ENCODE measurements at regions not wholly inside any gene's neighbourhood (a gene's known extent, or its start where the extent isn't known, plus 50 kb on each side); places are given as distances from the start of the nearest gene placed in this dataset.

DNA sequence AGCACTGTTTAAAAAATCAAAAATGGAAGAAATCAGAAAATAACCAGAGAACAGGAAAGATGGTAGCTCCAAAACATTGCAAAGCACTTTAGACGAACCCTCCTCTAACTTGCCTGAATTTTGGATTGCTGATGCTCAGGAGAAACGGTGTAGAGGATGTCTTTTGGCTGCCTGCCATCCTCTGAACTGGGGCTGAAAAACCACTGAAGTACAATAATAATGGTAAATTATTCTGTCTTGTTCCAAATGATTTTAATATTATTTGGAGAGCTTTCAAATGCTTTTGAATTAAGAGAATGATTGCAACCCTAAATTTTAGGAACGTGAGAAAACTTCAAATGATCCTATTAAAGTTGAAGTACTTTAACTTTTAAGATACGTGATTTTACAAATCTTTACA is 167.3 kb upstream of the SLC13A1 start:
- H3K27me3 ChIP-seq (ENCODE audit: insufficient read depth, insufficient read length) = no peaks in the 10 kb centered on the region
- no peak for DNase-seq (ENCODE audit: low read depth, low spot score)
- H3K4me1 ChIP-seq (ENCODE audit: insufficient read depth, insufficient read length) = no peaks in the 10 kb centered on the region
- no peak overlapping the region for H3K4me3 ChIP-seq (ENCODE audit: insufficient read length, low read depth)
- H3K9me3 ChIP-seq (ENCODE audit: insufficient read depth, low read length) = no peaks in the 10 kb centered on the region
- TF ChIP-seq ZNF274 (IDR thresholded peaks at IDR 0.05; ENCODE audit: low read depth, low read length) (no peak), SUZ12 (IDR thresholded peaks at IDR 0.05; ENCODE audit: extremely low read depth, insufficient read depth, insufficient read length) (no peak), YY1 (IDR thresholded peaks at IDR 0.05; ENCODE audit: insufficient read depth, insufficient read length) (no peak)
- H3K36me3 ChIP-seq (ENCODE audit: insufficient read depth, insufficient read length, low read length) = no peaks in the 10 kb centered on the region
- no peak overlapping the region for H3K9ac ChIP-seq (ENCODE audit: insufficient read length, low read depth)

DNA sequence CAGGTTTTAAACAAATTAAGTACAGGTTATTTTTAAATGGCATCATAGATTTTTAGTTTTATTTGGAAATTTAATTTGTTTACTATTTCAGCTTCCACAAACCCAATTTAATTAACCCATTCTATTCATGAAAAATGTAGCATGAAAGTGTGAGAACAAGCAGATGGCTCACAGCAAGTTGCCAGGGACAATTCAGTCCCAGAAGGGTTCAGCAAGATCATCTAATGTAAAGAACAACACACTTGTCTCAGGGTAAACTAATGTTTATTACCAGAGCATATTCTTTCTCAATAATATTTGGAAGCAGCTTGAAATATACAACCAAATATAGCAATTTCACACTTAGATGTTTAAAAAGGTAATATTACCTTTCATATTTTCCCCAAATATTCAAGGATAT is 166.9 kb upstream of the SLC13A1 start:
- Histone ChIP-seq H3K9me3 (ENCODE audit: insufficient read depth, low read length) (no peaks in the 10 kb centered on the region), H3K36me3 (ENCODE audit: insufficient read depth, insufficient read length, low read length) (no peaks in the 10 kb centered on the region), H3K9ac (ENCODE audit: insufficient read length, low read depth) (no peak overlapping the region), H3K27me3 (ENCODE audit: insufficient read depth, insufficient read length) (no peaks in the 10 kb centered on the region), H3K4me1 (ENCODE audit: insufficient read depth, insufficient read length) (no peaks in the 10 kb centered on the region), H3K4me3 (ENCODE audit: insufficient read length, low read depth) (no peak overlapping the region)
- DNase-seq (ENCODE audit: low read depth, low spot score) = no peak
- TF ChIP-seq YY1 (IDR thresholded peaks at IDR 0.05; ENCODE audit: insufficient read depth, insufficient read length) (no peak), ZNF274 (IDR thresholded peaks at IDR 0.05; ENCODE audit: low read depth, low read length) (no peak), SUZ12 (IDR thresholded peaks at IDR 0.05; ENCODE audit: extremely low read depth, insufficient read depth, insufficient read length) (no peak)

DNA sequence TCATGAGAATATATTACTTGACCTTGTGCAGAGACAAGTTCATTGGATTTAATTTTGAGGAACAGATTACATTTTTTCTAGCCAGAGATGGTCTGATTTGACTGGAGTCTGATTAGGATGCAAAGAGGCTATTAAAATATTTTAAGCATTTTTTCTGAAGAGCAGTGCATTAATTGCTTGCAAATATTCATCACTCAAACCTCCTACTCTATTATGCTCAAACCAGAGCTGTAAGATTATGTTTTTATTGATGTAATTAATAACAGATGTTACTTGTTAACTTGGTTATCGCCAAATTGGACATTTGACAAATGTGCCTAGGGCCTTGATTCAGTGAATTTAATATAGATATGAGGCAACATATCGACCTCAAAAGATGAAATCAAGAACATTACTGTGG is 160.9 kb upstream of the SLC13A1 start:
- no peak for DNase-seq (ENCODE audit: low read depth, low spot score)
- Histone ChIP-seq H3K4me1 (ENCODE audit: insufficient read depth, insufficient read length) (no peaks in the 10 kb centered on the region), H3K9ac (ENCODE audit: insufficient read length, low read depth) (no peak overlapping the region), H3K27me3 (ENCODE audit: insufficient read depth, insufficient read length) (no peaks in the 10 kb centered on the region), H3K9me3 (ENCODE audit: insufficient read depth, low read length) (no peaks in the 10 kb centered on the region), H3K4me3 (ENCODE audit: insufficient read length, low read depth) (no peak overlapping the region), H3K36me3 (ENCODE audit: insufficient read depth, insufficient read length, low read length) (no peaks in the 10 kb centered on the region)
- TF ChIP-seq SUZ12 (IDR thresholded peaks at IDR 0.05; ENCODE audit: extremely low read depth, insufficient read depth, insufficient read length) = no peak
- no peak for TF ChIP-seq ZNF274 (IDR thresholded peaks at IDR 0.05; ENCODE audit: low read depth, low read length)
- TF ChIP-seq YY1 (IDR thresholded peaks at IDR 0.05; ENCODE audit: insufficient read depth, insufficient read length) = no peak

DNA sequence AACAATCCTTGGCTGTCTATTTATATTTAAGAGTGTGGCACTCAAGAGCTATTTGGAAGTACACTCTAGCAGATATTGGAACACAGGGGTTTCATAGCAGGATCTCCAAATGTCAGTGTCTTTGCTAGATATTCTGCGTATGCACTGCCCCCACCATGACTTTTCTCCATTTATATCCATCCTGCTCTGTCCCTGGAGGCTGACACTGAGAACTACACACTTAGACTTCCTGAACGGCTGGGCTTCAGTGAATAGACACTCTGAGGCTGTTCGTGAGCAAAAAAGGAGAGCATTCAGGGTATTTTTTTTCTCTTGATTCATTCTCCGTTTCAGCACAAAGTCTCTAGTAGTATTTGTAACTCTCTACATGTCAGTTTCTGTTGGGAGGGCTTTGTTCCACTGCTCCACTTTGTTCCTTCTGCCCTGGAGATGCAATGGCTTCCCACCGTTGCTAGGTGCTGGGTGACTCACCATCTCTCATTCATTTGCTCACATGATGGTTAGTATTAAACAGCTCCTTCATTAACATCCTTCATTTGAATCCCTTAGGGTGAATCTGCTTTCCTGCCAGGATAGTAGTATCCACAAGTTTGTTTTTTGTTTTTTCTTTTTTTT is 155.9 kb upstream of the SLC13A1 start:
- TF ChIP-seq ZNF274 (IDR thresholded peaks at IDR 0.05; ENCODE audit: low read depth, low read length) = no peak
- TF ChIP-seq SUZ12 (IDR thresholded peaks at IDR 0.05; ENCODE audit: extremely low read depth, insufficient read depth, insufficient read length) = no peak
- no peak for TF ChIP-seq YY1 (IDR thresholded peaks at IDR 0.05; ENCODE audit: insufficient read depth, insufficient read length)
- H3K9me3 ChIP-seq (ENCODE audit: insufficient read depth, low read length) = no peaks in the 10 kb centered on the region
- H3K4me1 ChIP-seq (ENCODE audit: insufficient read depth, insufficient read length) = no peaks in the 10 kb centered on the region
- no peaks in the 10 kb centered on the region for H3K27me3 ChIP-seq (ENCODE audit: insufficient read depth, insufficient read length)
- no peak overlapping the region for H3K4me3 ChIP-seq (ENCODE audit: insufficient read length, low read depth)
- no peaks in the 10 kb centered on the region for H3K36me3 ChIP-seq (ENCODE audit: insufficient read depth, insufficient read length, low read length)
- H3K9ac ChIP-seq (ENCODE audit: insufficient read length, low read depth) = no peak overlapping the region
- peak; percentile 50 for DNase-seq (ENCODE audit: low read depth, low spot score)

DNA sequence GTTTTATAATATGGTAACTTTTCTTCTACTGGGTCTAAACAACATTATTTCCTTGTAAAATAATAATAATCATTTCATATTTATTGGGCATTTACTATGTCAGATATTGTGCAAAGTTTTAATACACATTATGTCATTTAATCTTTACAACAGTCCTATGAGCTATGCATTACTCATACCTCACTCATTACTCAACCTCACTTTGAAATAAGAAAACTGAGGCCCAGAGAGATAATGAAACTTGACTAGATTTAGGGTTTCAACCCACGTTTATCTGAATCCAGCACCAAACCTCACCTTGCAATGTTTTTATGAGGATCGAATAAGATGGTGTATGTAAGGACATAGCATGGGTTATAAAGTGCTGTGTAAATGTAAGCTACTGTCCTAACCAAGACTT is 153.2 kb upstream of the SLC13A1 start:
- H3K9ac ChIP-seq (ENCODE audit: insufficient read length, low read depth) = no peak overlapping the region
- no peaks in the 10 kb centered on the region for H3K36me3 ChIP-seq (ENCODE audit: insufficient read depth, insufficient read length, low read length)
- no peak overlapping the region for H3K4me3 ChIP-seq (ENCODE audit: insufficient read length, low read depth)
- no peak for TF ChIP-seq YY1 (IDR thresholded peaks at IDR 0.05; ENCODE audit: insufficient read depth, insufficient read length)
- TF ChIP-seq SUZ12 (IDR thresholded peaks at IDR 0.05; ENCODE audit: extremely low read depth, insufficient read depth, insufficient read length) = no peak
- no peak for TF ChIP-seq ZNF274 (IDR thresholded peaks at IDR 0.05; ENCODE audit: low read depth, low read length)
- no peaks in the 10 kb centered on the region for H3K9me3 ChIP-seq (ENCODE audit: insufficient read depth, low read length)
- H3K4me1 ChIP-seq (ENCODE audit: insufficient read depth, insufficient read length) = no peaks in the 10 kb centered on the region
- DNase-seq (ENCODE audit: low read depth, low spot score) = no peak
- no peaks in the 10 kb centered on the region for H3K27me3 ChIP-seq (ENCODE audit: insufficient read depth, insufficient read length)

DNA sequence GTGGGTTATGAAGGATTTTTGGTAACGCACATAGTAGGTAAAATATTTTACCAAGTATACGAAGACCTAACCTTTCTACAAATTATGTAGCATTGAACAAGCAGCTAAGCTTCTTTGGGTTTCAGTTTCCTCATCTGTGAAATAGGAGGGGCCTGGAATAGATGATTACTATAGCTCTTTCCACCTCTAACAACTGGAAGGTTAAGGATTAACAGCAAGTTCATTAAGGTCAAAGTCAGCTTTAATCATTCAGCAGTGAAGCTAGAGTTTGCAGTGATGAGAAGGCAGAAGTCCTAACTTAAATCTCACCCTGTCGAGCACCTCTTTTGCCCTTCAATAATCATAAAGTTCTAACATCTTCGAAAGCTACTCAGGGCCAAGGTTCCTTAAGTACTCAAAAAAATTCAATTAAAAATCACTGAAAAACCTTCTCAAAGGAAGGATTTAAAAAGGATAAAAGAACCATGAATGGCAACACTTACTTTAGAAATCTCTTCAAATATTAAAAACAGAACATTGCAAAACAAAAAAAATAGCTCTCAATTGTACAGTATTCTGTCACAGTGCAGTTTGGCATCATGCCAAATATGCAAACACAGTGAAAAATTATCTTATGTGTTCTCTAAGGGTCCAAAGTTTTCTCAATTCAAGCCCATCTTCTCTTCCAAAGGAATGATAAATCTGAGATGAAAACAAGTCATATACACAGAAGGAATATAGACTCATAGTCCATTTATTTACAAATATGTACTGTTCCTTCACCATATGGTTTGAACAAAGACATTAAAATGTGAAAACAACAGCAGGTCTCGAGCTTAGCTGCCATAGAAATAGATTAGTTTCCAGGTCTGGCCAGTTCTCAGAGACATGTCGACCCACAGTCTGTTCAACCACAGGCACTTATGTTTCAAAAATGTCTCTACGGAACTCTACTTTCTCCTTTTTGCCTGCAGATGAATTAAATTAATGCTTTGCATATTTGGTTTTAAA is 152.0 kb upstream of the SLC13A1 start:
- H3K9ac ChIP-seq (ENCODE audit: insufficient read length, low read depth) = no peak overlapping the region
- H3K4me1 ChIP-seq (ENCODE audit: insufficient read depth, insufficient read length) = no peaks in the 10 kb centered on the region
- no peak overlapping the region for H3K4me3 ChIP-seq (ENCODE audit: insufficient read length, low read depth)
- DNase-seq (ENCODE audit: low read depth, low spot score) = no peak
- H3K27me3 ChIP-seq (ENCODE audit: insufficient read depth, insufficient read length) = no peaks in the 10 kb centered on the region
- no peak for TF ChIP-seq ZNF274 (IDR thresholded peaks at IDR 0.05; ENCODE audit: low read depth, low read length)
- TF ChIP-seq SUZ12 (IDR thresholded peaks at IDR 0.05; ENCODE audit: extremely low read depth, insufficient read depth, insufficient read length) = no peak
- TF ChIP-seq YY1 (IDR thresholded peaks at IDR 0.05; ENCODE audit: insufficient read depth, insufficient read length) = no peak
- H3K9me3 ChIP-seq (ENCODE audit: insufficient read depth, low read length) = no peaks in the 10 kb centered on the region
- no peaks in the 10 kb centered on the region for H3K36me3 ChIP-seq (ENCODE audit: insufficient read depth, insufficient read length, low read length)

DNA sequence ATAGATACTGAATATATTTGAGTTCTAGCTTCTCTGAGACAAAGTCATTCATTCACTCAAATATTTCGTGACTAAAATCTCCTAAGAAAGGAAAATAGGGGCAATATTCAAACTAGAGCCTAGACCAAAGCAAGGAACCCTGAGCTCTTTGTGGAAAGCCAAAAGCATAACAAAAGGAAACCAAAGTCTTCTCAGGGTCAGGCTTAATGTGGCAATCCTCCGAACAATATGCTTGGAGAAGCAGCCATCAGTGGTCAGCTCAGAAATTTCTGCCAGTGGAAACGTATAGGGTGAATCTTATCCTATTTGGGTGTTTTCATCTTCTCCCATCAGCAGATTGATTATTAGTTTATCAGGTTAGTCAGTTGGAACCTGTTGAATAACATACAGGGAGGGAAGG is 151.3 kb upstream of the SLC13A1 start:
- no peak overlapping the region for H3K9ac ChIP-seq (ENCODE audit: insufficient read length, low read depth)
- H3K27me3 ChIP-seq (ENCODE audit: insufficient read depth, insufficient read length) = no peaks in the 10 kb centered on the region
- TF ChIP-seq SUZ12 (IDR thresholded peaks at IDR 0.05; ENCODE audit: extremely low read depth, insufficient read depth, insufficient read length) (no peak), YY1 (IDR thresholded peaks at IDR 0.05; ENCODE audit: insufficient read depth, insufficient read length) (no peak)
- DNase-seq (ENCODE audit: low read depth, low spot score) = no peak
- H3K4me1 ChIP-seq (ENCODE audit: insufficient read depth, insufficient read length) = no peaks in the 10 kb centered on the region
- no peaks in the 10 kb centered on the region for H3K9me3 ChIP-seq (ENCODE audit: insufficient read depth, low read length)
- H3K36me3 ChIP-seq (ENCODE audit: insufficient read depth, insufficient read length, low read length) = no peaks in the 10 kb centered on the region
- H3K4me3 ChIP-seq (ENCODE audit: insufficient read length, low read depth) = no peak overlapping the region

Measured in NT2/D1 (cell line).